SK-N-SH (cell line): ENCODE measurements at regions not wholly inside any gene's neighbourhood (a gene's known extent, or its start where the extent isn't known, plus 50 kb on each side); places are given as distances from the start of the nearest gene placed in this dataset.
A peak's percentile ranks its signal among the peaks of the same experiment; 100 is the strongest.

Source experiments
- CTCF ChIA-PET: fragments of 300-600, 350-600 bp; formaldehyde crosslinking; extraction: SDS; loops from one replicate; lab custom pipeline; 2021; lab: Yijun Ruan, JAX
- POLR2A ChIA-PET: fragments of 350-600 bp; sonication (Branson Sonifier 250); formaldehyde crosslinking; extraction: SDS; loops from one replicate; lab custom pipeline; 2020; ENCODE audit warnings: antibody characterized with exemption, inconsistent platforms; lab: Yijun Ruan, JAX
- DNase-seq: peaks from one replicate; pipeline ENCODE4 v3.0.0; 2012
- H2AFZ ChIP-seq: fragments of 200-600 bp; sonication (generic); 2 replicates; pipeline ENCODE4 v1.8.1; 2016; ENCODE audit warnings: antibody characterized with exemption, mild to moderate bottlenecking, low read depth
- H3F3A ChIP-seq: fragments of 200-600 bp; sonication (generic); replicated peaks from 2 replicates; pipeline ENCODE3; 2016; ENCODE audit warnings: antibody characterized with exemption, mild to moderate bottlenecking; ENCODE audit not compliant: insufficient read depth
- H3K27ac ChIP-seq, 2 experiments: fragments of 200-500 bp in 1 of 2; fragments of 200-600 bp in 1 of 2; sonication (Bioruptor generic) in 1 of 2; sonication (generic), shearing (Covaris generic) in 1 of 2; 2 replicates each; pipeline versions ENCODE4 v1.5.1 to v1.6.1; 2014 to 2016; ENCODE audit warnings: low read depth in 2 of 2, inconsistent platforms in 1 of 2, low read length in 1 of 2, mild to moderate bottlenecking in 1 of 2, mixed read lengths in 1 of 2
- H3K27me3 ChIP-seq: fragments of 200-600 bp; sonication (generic), shearing (Covaris generic); 2 replicates; pipeline ENCODE4 v1.6.1; 2016; ENCODE audit warnings: mixed run types; ENCODE audit not compliant: insufficient read depth
- H3K36me3 ChIP-seq, 2 experiments: fragments of 200-500 bp in 1 of 2; fragments of 200-600 bp in 1 of 2; sonication (Bioruptor generic) in 1 of 2; sonication (generic) in 1 of 2; replicated peaks in 1 of 2; 2 replicates each; pipeline versions ENCODE3 to v1.5.1; 2014 to 2016; ENCODE audit warnings: low read length in 1 of 2, mild to moderate bottlenecking in 1 of 2; ENCODE audit not compliant: insufficient read depth in 2 of 2, control insufficient read depth in 1 of 2
- H3K4me1 ChIP-seq, 2 experiments: fragments of 200-500 bp in 1 of 2; fragments of 200-600 bp in 1 of 2; sonication (Bioruptor generic) in 1 of 2; sonication (generic), shearing (Covaris generic) in 1 of 2; 2 replicates each; pipeline versions ENCODE4 v1.5.1 to v1.6.1; 2014 to 2016; ENCODE audit warnings: low read depth in 1 of 2, low read length in 1 of 2, mixed run types in 1 of 2; ENCODE audit not compliant: insufficient read depth in 2 of 2, control insufficient read depth in 1 of 2
- H3K4me2 ChIP-seq: fragments of 200-600 bp; sonication (generic), shearing (Covaris generic); 2 replicates; pipeline ENCODE4 v1.6.1; 2017; ENCODE audit warnings: mixed run types
- H3K4me3 ChIP-seq, 2 experiments: fragments of 200-500 bp in 1 of 2; fragments of 200-600 bp in 1 of 2; sonication (Bioruptor generic) in 1 of 2; sonication (generic), shearing (Covaris generic) in 1 of 2; 2 replicates each; pipeline versions ENCODE4 v1.5.1 to v1.8.1; 2014 to 2016; ENCODE audit warnings: low read depth in 2 of 2, inconsistent platforms in 1 of 2, low read length in 1 of 2, mild to moderate bottlenecking in 1 of 2, mixed read lengths in 1 of 2, moderate library complexity in 1 of 2
- H3K79me2 ChIP-seq: fragments of 200-600 bp; sonication (generic); 2 replicates; pipeline ENCODE4 v1.8.1; 2017; ENCODE audit warnings: mild to moderate bottlenecking; ENCODE audit not compliant: insufficient read depth
- H3K9ac ChIP-seq: fragments of 200-600 bp; sonication (generic); 2 replicates; pipeline ENCODE4 v1.6.1; 2017; ENCODE audit warnings: mixed run types
- H3K9me2 ChIP-seq: fragments of 200-600 bp; sonication (generic); 2 replicates; pipeline ENCODE4 v1.6.1; 2017; ENCODE audit warnings: mixed run types
- H3K9me3 ChIP-seq: fragments of 200-600 bp; sonication (generic); 2 replicates; pipeline ENCODE4 v1.6.1; 2017; ENCODE audit warnings: mixed run types, mild to moderate bottlenecking, moderate library complexity
- H4K20me1 ChIP-seq: fragments of 200-600 bp; sonication (generic); 2 replicates; pipeline ENCODE4 v1.6.1; 2017; ENCODE audit warnings: mild to moderate bottlenecking, mixed run types; ENCODE audit not compliant: insufficient read depth
- CHD2 ChIP-seq: fragments of 150-350 bp; IDR thresholded peaks from 2 replicates; pipeline ENCODE4 v1.6.1; 2018; ENCODE audit warnings: low read length; ENCODE audit not compliant: partially characterized antibody
- ELF1 ChIP-seq: IDR thresholded peaks from 2 replicates; pipeline ENCODE4 v1.4.0; 2012
- EP300 ChIP-seq, 2 experiments: IDR thresholded peaks; 2 replicates each; pipeline versions ENCODE4 v1.4.0 to v1.6.1; 2012; ENCODE audit warnings: borderline replicate concordance in 1 of 2, low read depth in 1 of 2, low read length in 1 of 2
- FOXJ3 ChIP-seq: sonication (generic); formaldehyde crosslinking; IDR thresholded peaks from 2 replicates; pipeline ENCODE4 v1.5.1; 2020; ENCODE audit warnings: mild to moderate bottlenecking, missing genetic modification reagents
- FOXM1 ChIP-seq: IDR thresholded peaks from 2 replicates; pipeline ENCODE4 v1.4.0; 2012; ENCODE audit warnings: low read depth, mild to moderate bottlenecking
- GABPA ChIP-seq: IDR thresholded peaks from 2 replicates; pipeline ENCODE4 v1.4.0; 2012; ENCODE audit warnings: low read depth, mild to moderate bottlenecking
- GATA2 ChIP-seq: sonication (generic); formaldehyde crosslinking; IDR thresholded peaks from 2 replicates; pipeline ENCODE4 v1.5.0; 2020; ENCODE audit warnings: mild to moderate bottlenecking, missing genetic modification reagents
- JUND ChIP-seq: IDR thresholded peaks from 2 replicates; pipeline ENCODE4 v1.4.0; 2012
- MEF2A ChIP-seq: IDR thresholded peaks from 2 replicates; pipeline ENCODE4 v1.4.0; 2012; ENCODE audit warnings: low read depth, borderline replicate concordance
- NFIC ChIP-seq: IDR thresholded peaks from 2 replicates; pipeline ENCODE4 v1.4.0; 2012; ENCODE audit warnings: borderline replicate concordance
- NRF1 ChIP-seq: IDR thresholded peaks from 2 replicates; pipeline ENCODE4 v1.6.1; 2012; ENCODE audit warnings: low read depth, mild to moderate bottlenecking, low read length
- RCOR1 ChIP-seq: fragments of 150-350 bp; IDR thresholded peaks from 2 replicates; pipeline ENCODE4 v1.6.1; 2017; ENCODE audit warnings: antibody characterized with exemption, low read length
- REST ChIP-seq: IDR thresholded peaks from 2 replicates; pipeline ENCODE4 v1.6.1; 2012; ENCODE audit warnings: mild to moderate bottlenecking, low read depth, low read length, moderate library complexity
- RFX5 ChIP-seq: IDR thresholded peaks from 2 replicates; pipeline ENCODE4 v1.6.1; 2012; ENCODE audit warnings: mild to moderate bottlenecking, improper control_type of control experiment, low read length
- SIN3A ChIP-seq: IDR thresholded peaks from 2 replicates; pipeline ENCODE4 v1.6.1; 2012; ENCODE audit warnings: low read depth, mild to moderate bottlenecking, low read length, moderate library complexity, borderline replicate concordance
- SMC3 ChIP-seq: IDR thresholded peaks from 2 replicates; pipeline ENCODE4 v1.6.1; 2012; ENCODE audit warnings: low read depth, low read length, improper control_type of control experiment
- TCF12 ChIP-seq: IDR thresholded peaks from 2 replicates; pipeline ENCODE4 v1.4.0; 2012
- YY1 ChIP-seq: IDR thresholded peaks from 2 replicates; pipeline ENCODE4 v1.4.0; 2012; ENCODE audit warnings: low read depth, mild to moderate bottlenecking
- WGBS: methylation state at CpG from one replicate; pipeline ENCODE4 v1.1.6; 2017; ENCODE audit warnings: low lambda C conversion rate; 5-methylcytosine and 5-hydroxymethylcytosine counted together
- TF ChIP-seq, protein P1 (sequence below): IDR thresholded peaks from 2 replicates; pipeline ENCODE4 v1.4.0; 2012; ENCODE audit warnings: low read depth, borderline replicate concordance
- TF ChIP-seq, protein P2 (sequence below): fragments of 150-350 bp; IDR thresholded peaks from 2 replicates; pipeline ENCODE4 v1.6.1; 2016; ENCODE audit warnings: mild to moderate bottlenecking, low read depth, low read length
- TF ChIP-seq, protein P3 (sequence below): IDR thresholded peaks from 2 replicates; pipeline ENCODE4 v1.4.0; 2012; ENCODE audit warnings: low read depth, borderline replicate concordance

DNA sequence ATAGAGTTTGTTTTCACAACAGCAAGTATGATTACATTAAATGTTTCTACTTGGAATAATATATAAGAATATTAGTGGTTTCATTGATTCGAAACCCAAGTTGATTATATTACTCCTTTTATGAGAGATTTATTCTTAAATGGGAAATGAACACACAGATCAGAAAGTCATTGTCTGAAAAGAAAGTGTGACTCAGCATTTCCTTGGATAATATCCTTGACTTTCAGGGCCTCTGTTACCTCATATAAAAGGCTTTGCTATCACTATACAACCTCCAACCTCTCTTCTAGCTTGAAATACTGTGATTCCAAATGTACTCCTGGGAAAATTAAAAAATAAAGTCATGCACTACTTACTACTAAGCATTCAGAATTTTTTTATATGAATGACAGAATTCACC, 295.3 kb upstream of the LYPLAL1 start:
- H3K4me3 ChIP-seq, result no peak overlapping the region
- H3K9ac ChIP-seq, result no peak overlapping the region
- ChIA-PET POLR2A (no interaction called here), CTCF (interaction anchor here (0.9 kb wide), 1 partner anchor 39 kb away, joined by 3 read pairs; no protein-coding TSS in a partner anchor)
- H3K9me2 ChIP-seq, result no peaks in the 10 kb centered on the region
- H3K4me2 ChIP-seq, result no peak overlapping the region
- TF ChIP-seq RFX5, result no peak
- no peak for TF ChIP-seq EP300 (IDR thresholded peaks at IDR 0.05; ENCODE audit: borderline replicate concordance in 1 of 2, low read depth in 1 of 2, low read length in 1 of 2)
- no peak for TF ChIP-seq FOXJ3 (CRISPR knock-in tag)
- no peak for TF ChIP-seq RCOR1
- no peak for TF ChIP-seq GABPA
- TF ChIP-seq FOXM1, result no peak
- no peak for TF ChIP-seq NRF1
- TF ChIP-seq, protein P1, sequence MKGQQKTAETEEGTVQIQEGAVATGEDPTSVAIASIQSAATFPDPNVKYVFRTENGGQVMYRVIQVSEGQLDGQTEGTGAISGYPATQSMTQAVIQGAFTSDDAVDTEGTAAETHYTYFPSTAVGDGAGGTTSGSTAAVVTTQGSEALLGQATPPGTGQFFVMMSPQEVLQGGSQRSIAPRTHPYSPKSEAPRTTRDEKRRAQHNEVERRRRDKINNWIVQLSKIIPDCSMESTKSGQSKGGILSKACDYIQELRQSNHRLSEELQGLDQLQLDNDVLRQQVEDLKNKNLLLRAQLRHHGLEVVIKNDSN, result no peak
- TF ChIP-seq SIN3A, result no peak
- TF ChIP-seq, protein P2, sequence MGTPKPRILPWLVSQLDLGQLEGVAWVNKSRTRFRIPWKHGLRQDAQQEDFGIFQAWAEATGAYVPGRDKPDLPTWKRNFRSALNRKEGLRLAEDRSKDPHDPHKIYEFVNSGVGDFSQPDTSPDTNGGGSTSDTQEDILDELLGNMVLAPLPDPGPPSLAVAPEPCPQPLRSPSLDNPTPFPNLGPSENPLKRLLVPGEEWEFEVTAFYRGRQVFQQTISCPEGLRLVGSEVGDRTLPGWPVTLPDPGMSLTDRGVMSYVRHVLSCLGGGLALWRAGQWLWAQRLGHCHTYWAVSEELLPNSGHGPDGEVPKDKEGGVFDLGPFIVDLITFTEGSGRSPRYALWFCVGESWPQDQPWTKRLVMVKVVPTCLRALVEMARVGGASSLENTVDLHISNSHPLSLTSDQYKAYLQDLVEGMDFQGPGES, result no peak
- no peak for TF ChIP-seq JUND
- no peak for TF ChIP-seq NFIC
- TF ChIP-seq TCF12, result no peak
- TF ChIP-seq MEF2A, result no peak
- TF ChIP-seq, protein P3, sequence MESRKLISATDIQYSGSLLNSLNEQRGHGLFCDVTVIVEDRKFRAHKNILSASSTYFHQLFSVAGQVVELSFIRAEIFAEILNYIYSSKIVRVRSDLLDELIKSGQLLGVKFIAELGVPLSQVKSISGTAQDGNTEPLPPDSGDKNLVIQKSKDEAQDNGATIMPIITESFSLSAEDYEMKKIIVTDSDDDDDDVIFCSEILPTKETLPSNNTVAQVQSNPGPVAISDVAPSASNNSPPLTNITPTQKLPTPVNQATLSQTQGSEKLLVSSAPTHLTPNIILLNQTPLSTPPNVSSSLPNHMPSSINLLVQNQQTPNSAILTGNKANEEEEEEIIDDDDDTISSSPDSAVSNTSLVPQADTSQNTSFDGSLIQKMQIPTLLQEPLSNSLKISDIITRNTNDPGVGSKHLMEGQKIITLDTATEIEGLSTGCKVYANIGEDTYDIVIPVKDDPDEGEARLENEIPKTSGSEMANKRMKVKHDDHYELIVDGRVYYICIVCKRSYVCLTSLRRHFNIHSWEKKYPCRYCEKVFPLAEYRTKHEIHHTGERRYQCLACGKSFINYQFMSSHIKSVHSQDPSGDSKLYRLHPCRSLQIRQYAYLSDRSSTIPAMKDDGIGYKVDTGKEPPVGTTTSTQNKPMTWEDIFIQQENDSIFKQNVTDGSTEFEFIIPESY, result no peak
- H3K27me3 ChIP-seq, result no peaks in the 10 kb centered on the region
- no peak overlapping the region for H2AFZ ChIP-seq
- H3F3A ChIP-seq, result no peaks in the 10 kb centered on the region
- no peak overlapping the region for H3K27ac ChIP-seq
- WGBS, result 93% methylated on average over 1 of the region's 1 CpG
- peaks cover 6% of the 10 kb centered on the region in 2 experiments; a peak in 3 of 4 replicates for H3K4me1 ChIP-seq
- no peaks in the 10 kb centered on the region for H4K20me1 ChIP-seq
- no peaks in the 10 kb centered on the region for H3K79me2 ChIP-seq
- no peaks in the 10 kb centered on the region for H3K9me3 ChIP-seq
- DNase-seq, result no peak
- no peaks in the 10 kb centered on the region for H3K36me3 ChIP-seq

DNA sequence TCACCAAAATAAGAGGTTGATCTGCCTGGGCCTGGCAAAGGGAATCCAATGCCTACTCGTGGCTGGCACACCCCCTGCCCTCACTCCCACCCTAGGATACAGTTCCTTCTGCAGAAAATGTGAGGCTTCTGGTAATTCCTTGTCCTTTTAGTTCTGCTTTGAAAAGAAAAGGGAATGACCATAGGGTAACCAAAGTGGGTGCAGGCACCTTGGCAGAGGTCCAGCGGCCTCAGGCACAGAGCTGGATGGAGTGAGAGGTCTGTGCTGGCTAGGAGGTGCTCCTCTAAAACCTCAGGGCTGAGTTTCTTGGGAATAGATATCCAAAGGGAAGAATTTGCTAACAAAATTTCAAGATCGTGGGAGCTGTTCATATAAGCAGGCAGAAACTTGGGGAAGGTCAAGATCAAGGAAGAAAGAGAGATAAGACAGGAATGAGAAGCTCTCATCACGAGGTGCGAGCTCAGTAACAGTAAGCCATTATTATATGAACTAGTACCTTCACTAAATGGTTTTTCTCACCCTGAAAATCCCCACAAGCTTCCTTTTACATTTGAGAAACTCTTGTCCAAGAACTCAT, 293.1 kb upstream of the LYPLAL1 start:
- WGBS, result 73% methylated on average over 5 of the region's 5 CpGs
- Histone ChIP-seq H3K27me3 (no peaks in the 10 kb centered on the region), H3K4me3 (no peak overlapping the region), H4K20me1 (no peaks in the 10 kb centered on the region), H3K4me1 (peaks cover 0 to 6% of the 10 kb centered on the region in 2 experiments; a peak in 3 of 4 replicates), H3K9me2 (no peaks in the 10 kb centered on the region), H3K79me2 (no peaks in the 10 kb centered on the region), H3F3A (no peaks in the 10 kb centered on the region), H3K27ac (no peak overlapping the region), H3K9me3 (no peaks in the 10 kb centered on the region), H3K4me2 (no peak overlapping the region), H3K36me3 (no peaks in the 10 kb centered on the region), H2AFZ (no peak overlapping the region), H3K9ac (no peak overlapping the region)
- no peak for TF ChIP-seq REST
- no peak for TF ChIP-seq EP300 (IDR thresholded peaks at IDR 0.05; ENCODE audit: borderline replicate concordance in 1 of 2, low read depth in 1 of 2, low read length in 1 of 2)
- TF ChIP-seq SMC3, result no peak
- TF ChIP-seq RCOR1, result no peak
- TF ChIP-seq TCF12, result no peak
- no peak for TF ChIP-seq NFIC
- TF ChIP-seq ELF1, result no peak
- no peak for TF ChIP-seq GATA2 (CRISPR knock-in tag)
- TF ChIP-seq GABPA, result no peak
- no peak for TF ChIP-seq NRF1
- no peak for TF ChIP-seq CHD2
- TF ChIP-seq YY1, result no peak
- DNase-seq, result peak; percentile 23
- ChIA-PET CTCF (interaction anchor here (1.1 kb wide), 2 partner anchors 10 to 23 kb away, joined by 3 read pairs; no protein-coding TSS in a partner anchor), POLR2A (no interaction called here)
